Thyroid gland (tissue), 4 donors: ENCODE measurements at regions not wholly inside any gene's neighbourhood (a gene's known extent, or its start where the extent isn't known, plus 50 kb on each side); places are given as distances from the start of the nearest gene placed in this dataset.

Experiments
- DNase-seq, 2 donors: peaks; one replicate each; pipeline ENCODE4 v3.0.0-alpha.2; 2019
- H3K27ac ChIP-seq, 3 donors: fragments of 200-600 bp; sonication (generic); 1 replicate in 2 of 3; 2 replicates in 1 of 3; pipeline ENCODE4 v1.5.1; 2016 to 2019; ENCODE audit warnings: mild to moderate bottlenecking in 1 of 3, moderate library complexity in 1 of 3
- H3K27me3 ChIP-seq: fragments of 200-600 bp; sonication (generic); one replicate; pipeline ENCODE4 v1.5.1; 2019
- H3K36me3 ChIP-seq, 2 donors: fragments of 200-600 bp; sonication (generic); one replicate each; pipeline ENCODE4 v1.5.1; 2016 to 2019
- H3K4me1 ChIP-seq, 2 donors: fragments of 200-600 bp; sonication (generic); one replicate each; pipeline ENCODE4 v1.5.1; 2017 to 2019
- H3K4me3 ChIP-seq, 3 donors: fragments of 200-600 bp; sonication (generic); replicated peaks in 1 of 3; 1 replicate in 2 of 3; 2 replicates in 1 of 3; pipeline ENCODE4 v1.5.1; 2016; ENCODE audit warnings: mild to moderate bottlenecking in 1 of 3
- H3K9me3 ChIP-seq: fragments of 200-600 bp; sonication (generic); one replicate; pipeline ENCODE4 v1.5.1; 2017
- CTCF ChIP-seq, 6 experiments: fragments of 200-600 bp in 3 of 6; fragments of 450-650 bp in 3 of 6; sonication (generic) in 3 of 6; IDR thresholded peaks; one replicate each; pipeline ENCODE4 v1.5.1; 2016 to 2019; ENCODE audit warnings: antibody characterized with exemption in 6 of 6, mild to moderate bottlenecking in 2 of 6, inconsistent platforms in 1 of 6, moderate library complexity in 1 of 6
- POLR2A ChIP-seq, 2 donors: fragments of 450-650 bp; IDR thresholded peaks; one replicate each; pipeline ENCODE4 v1.6.1; 2017; ENCODE audit warnings: antibody characterized with exemption in 2 of 2, mild to moderate bottlenecking in 2 of 2, moderate library complexity in 1 of 2
- WGBS, 2 donors: methylation state at CpG; one replicate each; pipeline ENCODE4 v1.1.5; 2017; 5-methylcytosine and 5-hydroxymethylcytosine counted together
- intact Hi-C: fragments of 100-400 bp; cut with DNase I; formaldehyde crosslinking; loops from one replicate; pipeline ENCODE4 v1.15.1; 2023

GRCh38 chr11:45083544-45084087 is 62.8 kb upstream of the PRDM11 start:
- Histone ChIP-seq H3K36me3 (no peaks in the 10 kb centered on the region), H3K4me3 (no peak overlapping the region), H3K4me1 (peaks cover 0 to 9% of the 10 kb centered on the region in 2 donors), H3K27ac (no peak overlapping the region), H3K27me3 (no peaks in the 10 kb centered on the region), H3K9me3 (no peaks in the 10 kb centered on the region)
- WGBS, 2 donors = 26 to 37% methylated on average over 3 of the region's 3 CpGs
- intact Hi-C loops = no loop called here
- no peak for DNase-seq
- TF ChIP-seq POLR2A (IDR thresholded peaks at IDR 0.05) = no peak
- TF ChIP-seq CTCF (IDR thresholded peaks at IDR 0.05) = peak in 1 of 6 experiments; percentile 6

- Histone ChIP-seq H3K4me1 (peaks cover 0 to 5% of the 10 kb centered on the region in 2 donors), H3K27ac (no peak overlapping the region), H3K4me3 (no peak overlapping the region), H3K9me3 (no peaks in the 10 kb centered on the region), H3K27me3 (no peaks in the 10 kb centered on the region), H3K36me3 (no peaks in the 10 kb centered on the region)
- TF ChIP-seq CTCF (IDR thresholded peaks at IDR 0.05) = no peak
- TF ChIP-seq POLR2A (IDR thresholded peaks at IDR 0.05) = no peak
- DNase-seq = no peak
- intact Hi-C loops = no loop called here
- 66 to 75% methylated on average over 11 of the region's 11 CpGs for WGBS, 2 donors
These were observed 60.6 kb upstream of the PRDM11 start for GRCh38 chr11:45085646-45086501.

- H3K27me3 ChIP-seq = no peaks in the 10 kb centered on the region
- H3K9me3 ChIP-seq = no peaks in the 10 kb centered on the region
- no peak for TF ChIP-seq POLR2A (IDR thresholded peaks at IDR 0.05)
- TF ChIP-seq CTCF (IDR thresholded peaks at IDR 0.05) = no peak
- H3K27ac ChIP-seq = no peak overlapping the region
- no peak for DNase-seq
- no peaks in the 10 kb centered on the region for H3K36me3 ChIP-seq
- WGBS, 2 donors = 91 to 92% methylated on average over 5 of the region's 5 CpGs
- intact Hi-C loops = no loop called here
- no peak overlapping the region for H3K4me3 ChIP-seq
- peaks cover 0 to 8% of the 10 kb centered on the region in 2 donors for H3K4me1 ChIP-seq
These were observed 59.9 kb upstream of the PRDM11 start for GRCh38 chr11:45086526-45086925.

- 81 to 89% methylated on average over 7 of the region's 7 CpGs for WGBS, 2 donors
- H3K36me3 ChIP-seq = no peaks in the 10 kb centered on the region
- no peak overlapping the region for H3K4me3 ChIP-seq
- H3K27ac ChIP-seq = no peak overlapping the region
- no peaks in the 10 kb centered on the region for H3K9me3 ChIP-seq
- no peak for TF ChIP-seq POLR2A (IDR thresholded peaks at IDR 0.05)
- TF ChIP-seq CTCF (IDR thresholded peaks at IDR 0.05) = no peak
- DNase-seq = no peak
- intact Hi-C loops = no loop called here
- H3K4me1 ChIP-seq = peaks cover 7 to 15% of the 10 kb centered on the region in 2 donors
- H3K27me3 ChIP-seq = no peaks in the 10 kb centered on the region
These were observed 59.1 kb upstream of the PRDM11 start for GRCh38 chr11:45087086-45087899.

GRCh38 chr11:45087900-45088160 is 58.6 kb upstream of the PRDM11 start:
- intact Hi-C loops = no loop called here
- H3K4me1 ChIP-seq = peaks cover 7 to 18% of the 10 kb centered on the region in 2 donors

More at GRCh38 chr11:45087900-45088160, 58.6 kb upstream of the PRDM11 start:
- TF ChIP-seq CTCF (IDR thresholded peaks at IDR 0.05) = no peak
- TF ChIP-seq POLR2A (IDR thresholded peaks at IDR 0.05) = no peak
- WGBS, 2 donors = 80 to 84% methylated on average over 7 of the region's 7 CpGs
- no peaks in the 10 kb centered on the region for H3K9me3 ChIP-seq
- no peak overlapping the region for H3K4me3 ChIP-seq
- no peak overlapping the region for H3K27ac ChIP-seq
- H3K36me3 ChIP-seq = no peaks in the 10 kb centered on the region
- DNase-seq = no peak
- H3K27me3 ChIP-seq = no peaks in the 10 kb centered on the region
